H1 (cell line): ENCODE measurements at regions not wholly inside any gene's neighbourhood (a gene's known extent, or its start where the extent isn't known, plus 50 kb on each side); places are given as distances from the start of the nearest gene placed in this dataset.

Experiments used
- CTCF ChIA-PET: fragments of 300-600 bp; sonication (Branson Sonifier 250); formaldehyde crosslinking; loops from one replicate; lab custom pipeline; 2021; ENCODE audit not compliant: partially characterized antibody; lab: Charles Lee
- POLR2A ChIA-PET: fragments of 300-600 bp; sonication (Branson Sonifier 250); formaldehyde crosslinking; loops from one replicate; lab custom pipeline; 2021; ENCODE audit warnings: inconsistent platforms; ENCODE audit not compliant: partially characterized antibody; lab: Charles Lee
- DNase-seq, 2 experiments: peaks; one replicate each; pipeline versions ENCODE4 v3.0.0 to v3.0.0-alpha.2; 2010 to 2022; ENCODE audit warnings: low spot score in 2 of 2, low read depth in 1 of 2, mixed read lengths in 1 of 2
- FAIRE-seq: peaks from 2 replicates; lab custom pipeline; 2011; peaks lifted over from hg19 to GRCh38; lab: Jason Lieb, UNC
- H2AFZ ChIP-seq: 2 replicates; pipeline ENCODE4 v1.8.1; 2012; ENCODE audit warnings: low read length, inconsistent platforms
- H2AK5ac ChIP-seq: 2 replicates; pipeline ENCODE4 v1.6.1; 2013; ENCODE audit warnings: low read depth, low read length
- H2BK120ac ChIP-seq: replicated peaks from 2 replicates; pipeline ENCODE3; 2013; ENCODE audit warnings: low read depth, low read length, inconsistent platforms
- H2BK12ac ChIP-seq: 2 replicates; pipeline ENCODE4 v1.6.1; 2013; ENCODE audit warnings: low read depth, low read length
- H2BK15ac ChIP-seq: 2 replicates; pipeline ENCODE4 v1.6.1; 2013; ENCODE audit warnings: low read length
- H2BK20ac ChIP-seq: 2 replicates; pipeline ENCODE4 v1.6.1; 2013; ENCODE audit warnings: low read length
- H2BK5ac ChIP-seq: 2 replicates; pipeline ENCODE4 v1.6.1; 2013; ENCODE audit warnings: low read depth, low read length
- H3K14ac ChIP-seq: 2 replicates; pipeline ENCODE4 v1.6.1; 2013; ENCODE audit warnings: inconsistent platforms; ENCODE audit not compliant: insufficient read length
- H3K18ac ChIP-seq: 2 replicates; pipeline ENCODE4 v1.6.1; 2013; ENCODE audit warnings: low read length; ENCODE audit errors: extremely low read depth
- H3K23ac ChIP-seq: 2 replicates; pipeline ENCODE4 v1.6.1; 2013; ENCODE audit warnings: inconsistent platforms; ENCODE audit not compliant: insufficient read length
- H3K23me2 ChIP-seq: 2 replicates; pipeline ENCODE4 v1.6.1; 2013; ENCODE audit warnings: low read depth, low read length
- H3K27ac ChIP-seq: 2 replicates; pipeline ENCODE4 v1.6.1; 2011; ENCODE audit warnings: low read depth, low read length, inconsistent platforms
- H3K27me3 ChIP-seq, 4 experiments: replicated peaks in 1 of 4; 1 replicate in 1 of 4; 2 replicates in 3 of 4; pipeline versions ENCODE4 v1.6.1 to v1.8.1; 2011 to 2013; ENCODE audit warnings: low read length in 3 of 4, mild to moderate bottlenecking in 3 of 4, inconsistent platforms in 2 of 4, mixed read lengths in 2 of 4, moderate library complexity in 1 of 4; ENCODE audit not compliant: control insufficient read depth in 3 of 4, insufficient read depth in 3 of 4; ENCODE audit errors: extremely low read depth in 1 of 4
- H3K36me3 ChIP-seq, 4 experiments: 2 replicates each; pipeline versions ENCODE4 v1.6.1 to v1.8.1; 2011 to 2013; ENCODE audit warnings: mild to moderate bottlenecking in 4 of 4, low read length in 3 of 4, moderate library complexity in 2 of 4, control low read depth in 1 of 4, inconsistent platforms in 1 of 4; ENCODE audit not compliant: insufficient read depth in 4 of 4, control insufficient read depth in 2 of 4
- H3K4ac ChIP-seq: replicated peaks from 2 replicates; pipeline ENCODE3; 2013; ENCODE audit warnings: low read length, low read depth, mixed read lengths, inconsistent platforms; ENCODE audit not compliant: insufficient read length
- H3K4me1 ChIP-seq, 4 experiments: replicated peaks in 1 of 4; 1 replicate in 1 of 4; 2 replicates in 3 of 4; pipeline versions ENCODE4 v1.6.1 to v1.8.1; 2011 to 2013; ENCODE audit warnings: low read length in 3 of 4, inconsistent platforms in 2 of 4, mixed read lengths in 1 of 4; ENCODE audit not compliant: insufficient read depth in 4 of 4, control insufficient read depth in 3 of 4
- H3K4me2 ChIP-seq, 2 experiments: 2 replicates each; pipeline versions ENCODE4 v1.6.1 to v1.8.1; 2011 to 2013; ENCODE audit warnings: low read depth in 2 of 2, low read length in 2 of 2, control low read depth in 1 of 2, inconsistent platforms in 1 of 2, mild to moderate bottlenecking in 1 of 2; ENCODE audit not compliant: insufficient read depth in 1 of 2
- H3K4me3 ChIP-seq, 4 experiments: fragments of 200-600, 300-600 bp in 1 of 4; sonication (generic), shearing (Covaris generic), sonication (Bioruptor Twin) in 1 of 4; 2 replicates each; pipeline versions ENCODE4 v1.5.1 to v1.8.1; 2011 to 2016; ENCODE audit warnings: low read length in 4 of 4, low read depth in 3 of 4, control low read depth in 2 of 4, inconsistent platforms in 2 of 4, mild to moderate bottlenecking in 2 of 4, mixed read lengths in 1 of 4, moderate library complexity in 1 of 4; ENCODE audit not compliant: insufficient read depth in 2 of 4; ENCODE audit errors: extremely low read depth in 1 of 4
- H3K56ac ChIP-seq: replicated peaks from 2 replicates; pipeline ENCODE3; 2013; ENCODE audit warnings: low read depth, mild to moderate bottlenecking, mixed read lengths, low read length, inconsistent platforms; ENCODE audit not compliant: insufficient read length
- H3K79me1 ChIP-seq: 2 replicates; pipeline ENCODE4 v1.6.1; 2013; ENCODE audit warnings: low read depth, low read length, control low read depth
- H3K79me2 ChIP-seq, 2 experiments: 2 replicates each; pipeline versions ENCODE4 v1.6.1 to v1.8.1; 2012 to 2013; ENCODE audit warnings: low read length in 2 of 2, mild to moderate bottlenecking in 2 of 2, inconsistent platforms in 1 of 2; ENCODE audit not compliant: insufficient read depth in 2 of 2, control insufficient read depth in 1 of 2
- H3K9ac ChIP-seq, 4 experiments: replicated peaks in 1 of 4; 1 replicate in 1 of 4; 2 replicates in 3 of 4; pipeline versions ENCODE4 v1.6.1 to v1.8.1; 2011 to 2013; ENCODE audit warnings: low read depth in 3 of 4, low read length in 3 of 4, control low read depth in 2 of 4, mild to moderate bottlenecking in 2 of 4, moderate library complexity in 2 of 4, inconsistent platforms in 1 of 4; ENCODE audit errors: extremely low read depth in 1 of 4
- H3K9me3 ChIP-seq, 2 experiments: 2 replicates each; pipeline versions ENCODE4 v1.6.1 to v1.8.1; 2012 to 2013; ENCODE audit warnings: mild to moderate bottlenecking in 2 of 2, moderate library complexity in 2 of 2, control low read depth in 1 of 2, inconsistent platforms in 1 of 2, low read depth in 1 of 2, low read length in 1 of 2, mixed read lengths in 1 of 2; ENCODE audit not compliant: insufficient read depth in 2 of 2
- H4K20me1 ChIP-seq, 2 experiments: replicated peaks in 1 of 2; 2 replicates each; pipeline versions ENCODE3 to v1.8.1; 2011 to 2013; ENCODE audit warnings: inconsistent platforms in 2 of 2, low read length in 2 of 2, mild to moderate bottlenecking in 1 of 2; ENCODE audit not compliant: insufficient read depth in 2 of 2, control insufficient read depth in 1 of 2
- H4K5ac ChIP-seq: 2 replicates; pipeline ENCODE4 v1.6.1; 2013; ENCODE audit warnings: low read length, low read depth, mixed read lengths, inconsistent platforms; ENCODE audit not compliant: insufficient read length
- H4K8ac ChIP-seq: 2 replicates; pipeline ENCODE4 v1.8.0; 2013; ENCODE audit warnings: mild to moderate bottlenecking, moderate library complexity, low read length, inconsistent platforms; ENCODE audit not compliant: insufficient read depth; ENCODE audit errors: extremely low read depth
- H4K91ac ChIP-seq: replicated peaks from 2 replicates; pipeline ENCODE3; 2013; ENCODE audit warnings: low read length, mixed read lengths, inconsistent platforms; ENCODE audit not compliant: insufficient read length
- CREB1 ChIP-seq: IDR thresholded peaks from 2 replicates; pipeline ENCODE4 v1.6.1; 2012; ENCODE audit warnings: inconsistent platforms
- EZH2 ChIP-seq: fragments of 200-600 bp; sonication (generic); IDR thresholded peaks from 2 replicates; pipeline ENCODE4 v1.7.1; 2012; ENCODE audit warnings: low read depth, mild to moderate bottlenecking, moderate library complexity, low read length, inconsistent platforms; ENCODE audit not compliant: severe bottlenecking
- JUN ChIP-seq: IDR thresholded peaks from 2 replicates; pipeline ENCODE4 v1.6.1; 2011; ENCODE audit warnings: low read depth, mild to moderate bottlenecking, improper control_type of control experiment, low read length
- JUND ChIP-seq: IDR thresholded peaks from 2 replicates; pipeline ENCODE4 v1.6.1; 2011; ENCODE audit warnings: mild to moderate bottlenecking, improper control_type of control experiment, low read length
- MAFK ChIP-seq: IDR thresholded peaks from 2 replicates; pipeline ENCODE4 v1.6.1; 2012; ENCODE audit warnings: low read depth, mild to moderate bottlenecking, improper control_type of control experiment, low read length
- POLR2AphosphoS5 ChIP-seq: IDR thresholded peaks from 2 replicates; pipeline ENCODE4 v1.6.1; 2011; ENCODE audit warnings: low read depth, low read length
- POU5F1 ChIP-seq: IDR thresholded peaks from 2 replicates; pipeline ENCODE4 v1.6.1; 2011; ENCODE audit warnings: low read depth, mild to moderate bottlenecking, low read length, moderate library complexity
- RBBP5 ChIP-seq: IDR thresholded peaks from 2 replicates; pipeline ENCODE4 v1.7.1; 2012; ENCODE audit warnings: low read depth, mild to moderate bottlenecking, inconsistent platforms, low read length, moderate library complexity, borderline replicate concordance
- RNF2 ChIP-seq: fragments of 200-900, 300-1000 bp; sonication (generic); IDR thresholded peaks from 2 replicates; pipeline ENCODE4 v1.7.1; 2016; ENCODE audit warnings: borderline replicate concordance, low read depth, mild to moderate bottlenecking, antibody characterized with exemption, low read length; ENCODE audit not compliant: poor library complexity, severe bottlenecking; ENCODE audit errors: missing control alignments
- SAP30 ChIP-seq: fragments of 300-600 bp; sonication (generic); IDR thresholded peaks from 2 replicates; pipeline ENCODE4 v1.7.1; 2012; ENCODE audit warnings: low read length, moderate library complexity, mild to moderate bottlenecking, inconsistent platforms; ENCODE audit not compliant: insufficient read depth, insufficient replicate concordance
- SP2 ChIP-seq: IDR thresholded peaks from 2 replicates; pipeline ENCODE4 v1.6.1; 2012; ENCODE audit warnings: mild to moderate bottlenecking, low read length, inconsistent platforms
- TBP ChIP-seq: IDR thresholded peaks from 2 replicates; pipeline ENCODE4 v1.6.1; 2011; ENCODE audit warnings: low read depth, low read length, improper control_type of control experiment
- WGBS, 2 experiments: shearing (Covaris generic) in 1 of 2; methylation state at CpG; one replicate each; pipeline versions ENCODE4 v1.1.6 to v1.1.7; 2013 to 2015; ENCODE audit warnings: low lambda C conversion rate in 2 of 2, mixed read lengths in 2 of 2, inconsistent platforms in 1 of 2, low coverage in 1 of 2, missing lambda C conversion rate in 1 of 2; ENCODE audit not compliant: insufficient replicate concordance in 2 of 2, insufficient coverage in 1 of 2, insufficient read length in 1 of 2; ENCODE audit errors: extremely low coverage in 1 of 2, missing lambda C conversion rate in 1 of 2; 5-methylcytosine and 5-hydroxymethylcytosine counted together
- TF ChIP-seq, protein P1 (sequence below): IDR thresholded peaks from 2 replicates; pipeline ENCODE4 v1.6.1; 2011; ENCODE audit warnings: low read depth, mild to moderate bottlenecking, low read length; ENCODE audit not compliant: insufficient read depth

GRCh38 chr6:43946641-43947363, 176.8 kb downstream of the VEGFA start:
- Histone ChIP-seq H3K4ac (no peak overlapping the region), H3K4me2 (no peak overlapping the region), H3K79me1 (no peaks in the 10 kb centered on the region), H3K23ac (no peak overlapping the region), H3K56ac (no peak overlapping the region), H2BK5ac (no peak overlapping the region), H2BK12ac (no peak overlapping the region), H3K27me3 (no peaks in the 10 kb centered on the region), H3K79me2 (no peaks in the 10 kb centered on the region), H2BK20ac (no peak overlapping the region), H3K14ac (no peak overlapping the region), H3K9ac (no peak overlapping the region), H3K36me3 (no peaks in the 10 kb centered on the region), H3K4me3 (no peak overlapping the region), H4K20me1 (no peaks in the 10 kb centered on the region), H3K4me1 (peaks cover 0 to 4% (median 1%) of the 10 kb centered on the region in 4 experiments; a peak in 4 of 7 replicates), H3K18ac (no peak overlapping the region), H3K27ac (no peak overlapping the region), H4K91ac (no peak overlapping the region), H3K9me3 (no peaks in the 10 kb centered on the region), H2AK5ac (no peak overlapping the region), H2AFZ (no peak overlapping the region), H3K23me2 (no peaks in the 10 kb centered on the region), H4K8ac (no peak overlapping the region), H4K5ac (no peak overlapping the region), H2BK120ac (no peak overlapping the region), H2BK15ac (no peak overlapping the region)
- POLR2A ChIA-PET = interaction anchor here (1.1 to 1.6 kb wide), 2 partner anchors 20 to 176 kb away, joined by 5 to 6 read pairs; partner anchors contain the start of gene VEGFA
- 80% methylated on average over 4 of the region's 4 CpGs; no CpG with 5 or more reads in 1 of the 2 experiments for WGBS, 2 experiments
- FAIRE-seq (no peak), DNase-seq (no peak)
- CTCF ChIA-PET = interaction anchor here (0.6 to 2.0 kb wide), 8 partner anchors 74 to 188 kb away, joined by 3 to 6 read pairs (median 3); no protein-coding TSS in a partner anchor
- TF ChIP-seq POU5F1 (no peak), JUND (no peak), MAFK (no peak), SAP30 (no peak), JUN (no peak), POLR2AphosphoS5 (no peak), RNF2 (no peak), RBBP5 (no peak), TBP (no peak), EZH2 (no peak), CREB1 (no peak), SP2 (no peak)
- TF ChIP-seq, protein P1, sequence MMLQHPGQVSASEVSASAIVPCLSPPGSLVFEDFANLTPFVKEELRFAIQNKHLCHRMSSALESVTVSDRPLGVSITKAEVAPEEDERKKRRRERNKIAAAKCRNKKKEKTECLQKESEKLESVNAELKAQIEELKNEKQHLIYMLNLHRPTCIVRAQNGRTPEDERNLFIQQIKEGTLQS = no peak
